Retinal pigment epithelial cell (primary cell): ENCODE measurements at regions not wholly inside any gene's neighbourhood (a gene's known extent, or its start where the extent isn't known, plus 50 kb on each side); places are given as distances from the start of the nearest gene placed in this dataset.

Experiments
- DNase-seq: peaks from one replicate; pipeline ENCODE4 v3.0.0-alpha.2; 2010; ENCODE audit warnings: low read depth
- H3K4me3 ChIP-seq: 2 replicates; pipeline ENCODE4 v1.5.1; 2011; ENCODE audit warnings: mild to moderate bottlenecking, low read length, control low read depth, moderate library complexity
- CTCF ChIP-seq: conservative IDR thresholded peaks from 2 replicates; pipeline ENCODE4 v1.5.1; 2011; ENCODE audit warnings: low read depth, low read length, control low read depth, inconsistent platforms

- peak; percentile 99 for DNase-seq
- no peak for TF ChIP-seq CTCF
- H3K4me3 ChIP-seq, result no peak overlapping the region
These were observed 313.9 kb downstream of the BARHL2 start for GRCh38 chr1:90402893-90403849.

GRCh38 chr1:90400131-90400530, 317.0 kb downstream of the BARHL2 start:
- no peak for TF ChIP-seq CTCF
- H3K4me3 ChIP-seq, result no peak overlapping the region
- peak; percentile 37 for DNase-seq

- no peak for DNase-seq
- no peak for TF ChIP-seq CTCF
- no peak overlapping the region for H3K4me3 ChIP-seq
These were observed 320.2 kb downstream of the BARHL2 start for GRCh38 chr1:90396917-90397316.

GRCh38 chr1:90394247-90394646, 322.9 kb downstream of the BARHL2 start:
- no peak for TF ChIP-seq CTCF
- no peak overlapping the region for H3K4me3 ChIP-seq
- DNase-seq, result no peak

GRCh38 chr1:90393025-90393424, 324.1 kb downstream of the BARHL2 start:
- DNase-seq, result no peak
- H3K4me3 ChIP-seq, result no peak overlapping the region
- TF ChIP-seq CTCF, result no peak

- TF ChIP-seq CTCF, result no peak
- no peak for DNase-seq
- no peak overlapping the region for H3K4me3 ChIP-seq
These were observed 326.0 kb downstream of the BARHL2 start for GRCh38 chr1:90391126-90391525.

- DNase-seq, result no peak
- no peak overlapping the region for H3K4me3 ChIP-seq
- no peak for TF ChIP-seq CTCF
These were observed 329.3 kb downstream of the BARHL2 start for GRCh38 chr1:90387805-90388204.
